Loucy (cell line): ENCODE measurements at regions not wholly inside any gene's neighbourhood (a gene's known extent, or its start where the extent isn't known, plus 50 kb on each side); places are given as distances from the start of the nearest gene placed in this dataset.

Source experiments
- EZH2phosphoT487 ChIP-seq: fragments of 200-600 bp; IDR thresholded peaks from 2 replicates; pipeline ENCODE4 v1.6.1; 2018; ENCODE audit warnings: antibody characterized with exemption, mild to moderate bottlenecking, moderate library complexity, borderline replicate concordance
- TF ChIP-seq, protein P1 (sequence below): fragments of 200-600 bp; sonication (generic); conservative IDR thresholded peaks from 2 replicates; pipeline ENCODE4 v1.5.1; 2014; ENCODE audit warnings: mild to moderate bottlenecking, antibody characterized with exemption, low read length

DNA sequence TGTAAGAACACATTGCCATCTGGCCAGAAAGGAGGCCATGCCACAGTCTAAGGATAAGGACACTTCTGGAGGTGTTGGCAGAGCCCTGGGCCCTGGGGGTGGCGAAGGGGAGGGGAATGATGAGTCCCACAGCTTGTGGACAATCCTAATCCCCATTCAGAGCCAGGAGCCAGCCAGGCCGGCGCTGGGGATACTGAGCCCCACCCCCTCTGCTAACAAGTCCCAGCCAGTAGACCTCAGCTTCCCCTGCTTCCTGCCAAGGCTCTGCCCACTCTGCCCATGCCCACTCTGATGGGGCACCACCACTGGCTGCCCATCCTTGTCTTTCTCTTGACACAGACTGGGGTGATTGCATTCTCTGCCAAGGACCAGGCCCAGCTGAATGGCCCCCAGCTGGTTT is 71.9 kb downstream of the NAV1 start:
- TF ChIP-seq, protein P1, sequence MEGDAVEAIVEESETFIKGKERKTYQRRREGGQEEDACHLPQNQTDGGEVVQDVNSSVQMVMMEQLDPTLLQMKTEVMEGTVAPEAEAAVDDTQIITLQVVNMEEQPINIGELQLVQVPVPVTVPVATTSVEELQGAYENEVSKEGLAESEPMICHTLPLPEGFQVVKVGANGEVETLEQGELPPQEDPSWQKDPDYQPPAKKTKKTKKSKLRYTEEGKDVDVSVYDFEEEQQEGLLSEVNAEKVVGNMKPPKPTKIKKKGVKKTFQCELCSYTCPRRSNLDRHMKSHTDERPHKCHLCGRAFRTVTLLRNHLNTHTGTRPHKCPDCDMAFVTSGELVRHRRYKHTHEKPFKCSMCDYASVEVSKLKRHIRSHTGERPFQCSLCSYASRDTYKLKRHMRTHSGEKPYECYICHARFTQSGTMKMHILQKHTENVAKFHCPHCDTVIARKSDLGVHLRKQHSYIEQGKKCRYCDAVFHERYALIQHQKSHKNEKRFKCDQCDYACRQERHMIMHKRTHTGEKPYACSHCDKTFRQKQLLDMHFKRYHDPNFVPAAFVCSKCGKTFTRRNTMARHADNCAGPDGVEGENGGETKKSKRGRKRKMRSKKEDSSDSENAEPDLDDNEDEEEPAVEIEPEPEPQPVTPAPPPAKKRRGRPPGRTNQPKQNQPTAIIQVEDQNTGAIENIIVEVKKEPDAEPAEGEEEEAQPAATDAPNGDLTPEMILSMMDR = no peak
- TF ChIP-seq EZH2phosphoT487 = no peak
